ENCODE measurements at regions not wholly inside any gene's neighbourhood (a gene's known extent, or its start where the extent isn't known, plus 50 kb on each side); places are given as distances from the start of the nearest gene placed in this dataset.

DNA sequence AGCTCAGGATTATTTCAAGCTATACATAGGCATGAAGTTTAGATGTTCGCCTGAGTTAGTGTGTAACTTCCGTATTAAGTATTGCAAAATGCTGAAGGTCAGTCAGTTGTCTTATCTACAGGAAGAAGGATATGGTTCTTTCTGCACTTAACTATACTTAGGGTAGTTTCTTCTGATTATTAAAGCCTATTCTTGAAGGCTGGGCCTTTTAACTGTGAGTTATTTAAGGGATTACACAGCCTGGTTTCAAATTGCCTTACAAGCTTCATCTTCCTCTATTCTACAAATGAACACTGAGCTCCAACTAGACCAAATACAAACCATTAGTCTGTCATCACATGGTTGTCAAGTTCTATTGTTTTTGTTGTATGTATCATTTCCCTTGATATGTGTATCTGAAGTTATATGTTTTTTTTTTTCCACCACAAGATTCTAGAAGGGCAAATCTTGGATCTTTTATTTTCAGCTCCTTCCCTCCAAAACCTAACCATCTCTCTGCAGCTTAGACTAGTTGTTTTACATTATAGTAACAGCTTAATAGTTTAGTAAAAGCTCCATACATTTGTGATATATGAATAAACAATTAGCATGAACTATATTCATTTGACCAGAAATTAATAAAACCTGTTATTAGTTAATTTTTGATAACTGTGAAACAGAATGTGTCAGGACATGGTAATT lies 272.9 kb upstream of the KCNMB2 start:
- no peak for DNase-seq (ENCODE audit: low read depth in 1 of 2, low spot score in 2 of 2)
- Histone ChIP-seq H2AK5ac (ENCODE audit: low read depth, low read length) (no peak overlapping the region), H3K18ac (ENCODE audit: extremely low read depth, low read length) (no peak overlapping the region), H4K8ac (ENCODE audit: extremely low read depth, insufficient read depth, low read length) (no peak overlapping the region), H3K4ac (replicated peaks; ENCODE audit: insufficient read length, low read depth, low read length) (no peak overlapping the region), H2BK5ac (ENCODE audit: low read depth, low read length) (no peak overlapping the region), H3K27ac (ENCODE audit: low read depth, low read length) (no peak overlapping the region), H2AFZ (ENCODE audit: low read length) (no peak overlapping the region), H3K4me3 (ENCODE audit: extremely low read depth in 1 of 4, insufficient read depth in 2 of 4, low read depth in 3 of 4, low read length in 4 of 4) (no peak overlapping the region), H3K4me2 (ENCODE audit: insufficient read depth in 1 of 2, low read depth in 2 of 2, low read length in 2 of 2) (no peak overlapping the region), H3K27me3 (replicated peaks in 1 of 4; ENCODE audit: control insufficient read depth in 3 of 4, extremely low read depth in 1 of 4, insufficient read depth in 3 of 4, low read length in 3 of 4) (no peaks in the 10 kb centered on the region), H4K91ac (replicated peaks; ENCODE audit: insufficient read length, low read length) (no peak overlapping the region), H2BK20ac (ENCODE audit: low read length) (no peak overlapping the region), H3K79me1 (ENCODE audit: low read depth, low read length) (no peaks in the 10 kb centered on the region), H3K14ac (ENCODE audit: insufficient read length) (no peak overlapping the region), H4K5ac (ENCODE audit: insufficient read length, low read depth, low read length) (no peak overlapping the region), H3K23me2 (ENCODE audit: low read depth, low read length) (no peaks in the 10 kb centered on the region), H3K9me3 (ENCODE audit: insufficient read depth in 2 of 2, low read depth in 1 of 2, low read length in 1 of 2) (no peaks in the 10 kb centered on the region), H3K36me3 (ENCODE audit: control insufficient read depth in 2 of 4, insufficient read depth in 4 of 4, low read length in 3 of 4) (no peaks in the 10 kb centered on the region), H4K20me1 (replicated peaks in 1 of 2; ENCODE audit: control insufficient read depth in 1 of 2, insufficient read depth in 2 of 2, low read length in 2 of 2) (no peaks in the 10 kb centered on the region), H2BK15ac (ENCODE audit: low read length) (no peak overlapping the region), H3K23ac (ENCODE audit: insufficient read length) (no peak overlapping the region), H3K9ac (replicated peaks in 1 of 4; ENCODE audit: extremely low read depth in 1 of 4, low read depth in 3 of 4, low read length in 3 of 4) (no peak overlapping the region), H3K79me2 (ENCODE audit: control insufficient read depth in 1 of 2, insufficient read depth in 2 of 2, low read length in 2 of 2) (no peaks in the 10 kb centered on the region), H3K56ac (replicated peaks; ENCODE audit: insufficient read length, low read depth, low read length) (no peak overlapping the region), H2BK12ac (ENCODE audit: low read depth, low read length) (no peak overlapping the region), H2BK120ac (replicated peaks; ENCODE audit: low read depth, low read length) (no peak overlapping the region), H3K4me1 (replicated peaks in 1 of 4; ENCODE audit: control insufficient read depth in 3 of 4, insufficient read depth in 4 of 4, low read length in 3 of 4) (no peaks in the 10 kb centered on the region)
- ChIA-PET POLR2A (ENCODE audit: partially characterized antibody) (no interaction called here), CTCF (ENCODE audit: partially characterized antibody) (no interaction called here)
- WGBS, 2 experiments (ENCODE audit: extremely low coverage in 1 of 2, insufficient coverage in 1 of 2, insufficient read length in 1 of 2, insufficient replicate concordance in 2 of 2, low coverage in 1 of 2, low lambda C conversion rate in 2 of 2, missing lambda C conversion rate in 1 of 2): 98% methylated on average over 2 of the region's 2 CpGs; no CpG with 5 or more reads in 1 of the 2 experiments
- FAIRE-seq: no peak
- TF ChIP-seq JUND (IDR thresholded peaks at IDR 0.05; ENCODE audit: low read length): no peak
- TF ChIP-seq, protein P1, sequence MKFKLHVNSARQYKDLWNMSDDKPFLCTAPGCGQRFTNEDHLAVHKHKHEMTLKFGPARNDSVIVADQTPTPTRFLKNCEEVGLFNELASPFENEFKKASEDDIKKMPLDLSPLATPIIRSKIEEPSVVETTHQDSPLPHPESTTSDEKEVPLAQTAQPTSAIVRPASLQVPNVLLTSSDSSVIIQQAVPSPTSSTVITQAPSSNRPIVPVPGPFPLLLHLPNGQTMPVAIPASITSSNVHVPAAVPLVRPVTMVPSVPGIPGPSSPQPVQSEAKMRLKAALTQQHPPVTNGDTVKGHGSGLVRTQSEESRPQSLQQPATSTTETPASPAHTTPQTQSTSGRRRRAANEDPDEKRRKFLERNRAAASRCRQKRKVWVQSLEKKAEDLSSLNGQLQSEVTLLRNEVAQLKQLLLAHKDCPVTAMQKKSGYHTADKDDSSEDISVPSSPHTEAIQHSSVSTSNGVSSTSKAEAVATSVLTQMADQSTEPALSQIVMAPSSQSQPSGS (IDR thresholded peaks at IDR 0.05; ENCODE audit: low read length): no peak
- TF ChIP-seq GABPA (IDR thresholded peaks at IDR 0.05; ENCODE audit: borderline replicate concordance, insufficient read depth, low read length): no peak
- TF ChIP-seq HDAC6 (IDR thresholded peaks at IDR 0.05; ENCODE audit: low read depth, low read length): no peak
- TF ChIP-seq TBP (IDR thresholded peaks at IDR 0.05; ENCODE audit: low read depth, low read length): no peak
- no peak for TF ChIP-seq TCF12 (IDR thresholded peaks at IDR 0.05; ENCODE audit: low read depth, low read length)
- TF ChIP-seq CEBPB (IDR thresholded peaks at IDR 0.05; ENCODE audit: low read depth, low read length): no peak
- TF ChIP-seq RNF2 (IDR thresholded peaks at IDR 0.05; ENCODE audit: borderline replicate concordance, low read depth, low read length, missing control alignments, poor library complexity, severe bottlenecking): no peak
- TF ChIP-seq KDM5A (IDR thresholded peaks at IDR 0.05; ENCODE audit: low read length): no peak
- no peak for TF ChIP-seq SIX5 (IDR thresholded peaks at IDR 0.05; ENCODE audit: low read depth, low read length)
- no peak for TF ChIP-seq YY1 (IDR thresholded peaks at IDR 0.05; ENCODE audit: low read depth, low read length)
- no peak for TF ChIP-seq JUN (IDR thresholded peaks at IDR 0.05; ENCODE audit: low read depth, low read length)
- TF ChIP-seq NRF1 (IDR thresholded peaks at IDR 0.05; ENCODE audit: low read depth, low read length): no peak
